ENCODE measurements at regions not wholly inside any gene's neighbourhood (a gene's known extent, or its start where the extent isn't known, plus 50 kb on each side); places are given as distances from the start of the nearest gene placed in this dataset.
"Not testable (repeated sequence)": the region's sequence is repeated elsewhere in the genome, so short reads cannot be mapped to it uniquely, and the experiment has no call there.

DNA sequence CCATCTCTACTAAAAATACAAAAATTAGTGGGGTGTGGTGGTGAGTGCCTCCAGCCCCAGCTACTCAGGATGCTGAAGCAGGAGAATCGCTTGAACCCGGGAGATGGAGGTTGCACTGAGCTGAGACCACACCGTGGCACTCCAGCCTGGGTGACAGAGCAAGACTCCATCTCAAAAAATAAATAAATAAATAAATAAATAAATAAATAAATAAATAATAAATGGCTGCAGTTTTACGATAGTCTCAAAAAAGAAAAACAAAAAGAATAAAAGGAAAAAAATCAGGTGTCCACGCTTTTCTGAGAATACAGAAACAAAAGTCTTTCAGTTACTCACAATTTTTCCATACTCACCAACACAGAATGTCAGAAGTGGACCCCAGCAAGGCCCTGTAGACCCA, 138.4 kb downstream of the ATL2 start:
- TF ChIP-seq, protein P1, sequence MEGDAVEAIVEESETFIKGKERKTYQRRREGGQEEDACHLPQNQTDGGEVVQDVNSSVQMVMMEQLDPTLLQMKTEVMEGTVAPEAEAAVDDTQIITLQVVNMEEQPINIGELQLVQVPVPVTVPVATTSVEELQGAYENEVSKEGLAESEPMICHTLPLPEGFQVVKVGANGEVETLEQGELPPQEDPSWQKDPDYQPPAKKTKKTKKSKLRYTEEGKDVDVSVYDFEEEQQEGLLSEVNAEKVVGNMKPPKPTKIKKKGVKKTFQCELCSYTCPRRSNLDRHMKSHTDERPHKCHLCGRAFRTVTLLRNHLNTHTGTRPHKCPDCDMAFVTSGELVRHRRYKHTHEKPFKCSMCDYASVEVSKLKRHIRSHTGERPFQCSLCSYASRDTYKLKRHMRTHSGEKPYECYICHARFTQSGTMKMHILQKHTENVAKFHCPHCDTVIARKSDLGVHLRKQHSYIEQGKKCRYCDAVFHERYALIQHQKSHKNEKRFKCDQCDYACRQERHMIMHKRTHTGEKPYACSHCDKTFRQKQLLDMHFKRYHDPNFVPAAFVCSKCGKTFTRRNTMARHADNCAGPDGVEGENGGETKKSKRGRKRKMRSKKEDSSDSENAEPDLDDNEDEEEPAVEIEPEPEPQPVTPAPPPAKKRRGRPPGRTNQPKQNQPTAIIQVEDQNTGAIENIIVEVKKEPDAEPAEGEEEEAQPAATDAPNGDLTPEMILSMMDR (IDR thresholded peaks at IDR 0.05; ENCODE audit: low read length): not testable (repeated sequence)
- TF ChIP-seq EZH2 (optimal IDR thresholded peaks at IDR 0.05; ENCODE audit: low read depth, low read length); EZH2phosphoT487 (IDR thresholded peaks at IDR 0.05; ENCODE audit: low read length): not testable (repeated sequence)

Measured in MM.1S (cell line).